ENCODE measurements at regions not wholly inside any gene's neighbourhood (a gene's known extent, or its start where the extent isn't known, plus 50 kb on each side); places are given as distances from the start of the nearest gene placed in this dataset.

DNA sequence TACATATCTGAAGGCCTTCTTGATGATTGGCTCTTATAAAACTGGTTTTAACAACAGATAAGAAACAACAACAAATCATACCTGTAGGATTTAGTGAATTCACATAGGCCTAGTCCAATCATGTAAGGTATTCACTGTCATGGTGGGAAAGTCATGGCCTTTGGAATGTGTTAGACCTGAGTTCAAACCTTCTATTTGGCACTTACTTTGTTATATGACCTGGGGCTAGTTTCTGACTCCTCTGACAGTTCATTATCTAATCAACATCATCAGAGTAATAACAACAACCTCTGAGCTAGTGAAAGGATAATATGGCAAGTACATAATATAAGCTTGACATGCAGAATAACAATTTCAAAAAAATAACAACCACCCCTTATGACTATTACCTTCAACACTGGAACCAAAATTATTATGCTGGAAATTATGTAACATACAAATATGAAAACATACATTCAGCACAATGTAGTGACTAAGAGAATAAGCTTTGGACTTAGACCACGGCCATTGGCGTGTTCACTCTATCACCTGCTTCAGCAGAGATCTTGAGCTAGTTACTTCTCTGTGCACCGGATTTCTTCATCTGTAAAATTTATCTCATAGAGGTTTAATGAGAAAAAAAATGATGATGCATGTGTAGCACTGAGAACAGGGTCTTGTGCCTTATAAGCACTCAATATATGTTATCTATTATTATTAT is 597.6 kb downstream of the LMO4 start:
- intact Hi-C loops (cut with micrococcal nuclease) = no loop called here
- no TSS peak for BruUV-seq (replicated peaks)
- Histone ChIP-seq H3K4me1 (ENCODE audit: insufficient read depth, low read length) (no peaks in the 10 kb centered on the region), H3K79me2 (ENCODE audit: low read length) (no peaks in the 10 kb centered on the region), H4K20me1 (ENCODE audit: low read length) (no peaks in the 10 kb centered on the region), H3K4me2 (ENCODE audit: low read length) (no peak overlapping the region), H3K36me3 (ENCODE audit: low read depth, low read length) (no peaks in the 10 kb centered on the region), H3K27ac (ENCODE audit: low read length) (no peak overlapping the region), H3K9ac (ENCODE audit: low read length) (no peak overlapping the region), H3K27me3 (ENCODE audit: low read length) (no peaks in the 10 kb centered on the region), H3K9me3 (ENCODE audit: low read length) (no peaks in the 10 kb centered on the region), H2AFZ (ENCODE audit: low read length) (no peak overlapping the region), H3K4me3 (ENCODE audit: low read length) (no peak overlapping the region), H3K9me2 (replicated peaks; ENCODE audit: low read length) (no peaks in the 10 kb centered on the region), H3F3A (ENCODE audit: low read length, unreplicated experiment) (no peaks in the 10 kb centered on the region)
- ChIA-PET POLR2A (ENCODE audit: unreplicated experiment) (no interaction called here), CTCF (no interaction called here)
- DNase-seq (no peak), ATAC-seq (no peak)
- TF ChIP-seq CTCF (conservative IDR thresholded peaks at IDR 0.05; ENCODE audit: low read depth, low read length) (no peak), EZH2phosphoT487 (IDR thresholded peaks at IDR 0.05; ENCODE audit: borderline replicate concordance, low read length) (no peak), EZH2 (IDR thresholded peaks at IDR 0.05; ENCODE audit: low read length, unreplicated experiment) (no peak)

- Histone ChIP-seq H3K4me3 (ENCODE audit: low read length) (no peak overlapping the region), H3K36me3 (ENCODE audit: low read depth, low read length) (no peaks in the 10 kb centered on the region), H3K4me2 (ENCODE audit: low read length) (no peak overlapping the region), H3K27me3 (ENCODE audit: low read length) (no peaks in the 10 kb centered on the region), H3K9me2 (replicated peaks; ENCODE audit: low read length) (no peaks in the 10 kb centered on the region), H2AFZ (ENCODE audit: low read length) (no peak overlapping the region), H3K4me1 (ENCODE audit: insufficient read depth, low read length) (no peaks in the 10 kb centered on the region), H3K27ac (ENCODE audit: low read length) (no peak overlapping the region), H3K9me3 (ENCODE audit: low read length) (no peaks in the 10 kb centered on the region), H4K20me1 (ENCODE audit: low read length) (no peaks in the 10 kb centered on the region), H3F3A (ENCODE audit: low read length, unreplicated experiment) (no peaks in the 10 kb centered on the region), H3K9ac (ENCODE audit: low read length) (no peak overlapping the region), H3K79me2 (ENCODE audit: low read length) (no peaks in the 10 kb centered on the region)
- no peak for ATAC-seq
- intact Hi-C loops (cut with micrococcal nuclease) = no loop called here
- ChIA-PET CTCF (no interaction called here), POLR2A (ENCODE audit: unreplicated experiment) (no interaction called here)
- BruUV-seq (replicated peaks) = no TSS peak
- DNase-seq = no peak
- TF ChIP-seq CTCF (conservative IDR thresholded peaks at IDR 0.05; ENCODE audit: low read depth, low read length) (no peak), EZH2 (IDR thresholded peaks at IDR 0.05; ENCODE audit: low read length, unreplicated experiment) (no peak), EZH2phosphoT487 (IDR thresholded peaks at IDR 0.05; ENCODE audit: borderline replicate concordance, low read length) (no peak)
Measured at GRCh38 chr1:87926921-87927320, 598.2 kb downstream of the LMO4 start.

DNA sequence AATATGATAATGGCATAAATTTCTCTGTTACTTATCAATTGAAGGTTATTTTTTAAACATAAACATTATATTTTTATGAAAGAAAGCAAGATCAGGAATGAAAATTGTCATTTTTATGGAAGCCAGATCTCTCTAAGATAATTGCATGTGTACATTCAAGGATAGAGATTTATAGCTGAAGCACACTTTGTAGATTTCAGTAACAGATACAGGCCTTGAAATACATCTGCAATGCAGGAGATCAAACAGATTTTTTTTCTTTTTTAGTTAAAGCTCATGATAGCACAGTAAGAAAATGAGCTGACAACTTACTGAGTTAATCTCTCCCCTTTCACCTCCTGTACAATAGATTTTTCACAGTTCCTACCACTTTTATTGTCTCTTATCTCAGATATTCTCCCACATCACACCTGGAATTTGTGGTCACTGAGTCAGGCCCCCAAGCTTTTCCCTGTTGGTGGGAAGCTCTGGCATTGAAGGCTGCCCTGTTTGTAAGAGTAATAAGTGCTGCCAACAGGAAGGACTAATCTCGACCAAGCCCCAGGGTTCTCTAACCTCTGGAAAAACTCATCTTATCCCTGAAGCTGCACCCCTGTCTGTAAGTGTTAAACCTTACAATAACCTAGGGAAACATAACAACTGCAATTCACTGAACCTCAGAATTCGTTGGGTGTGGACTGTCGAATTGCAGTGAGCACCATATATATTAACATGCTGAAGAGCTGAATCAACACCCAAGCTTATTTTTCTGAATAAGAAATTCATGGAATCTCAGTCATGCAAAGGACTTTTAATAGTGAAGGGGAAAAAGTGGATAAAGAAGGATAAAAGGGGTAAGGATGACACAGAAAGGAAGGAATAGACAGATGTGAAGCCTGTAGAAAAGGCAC is 599.0 kb downstream of the LMO4 start:
- H3K36me3 ChIP-seq (ENCODE audit: low read depth, low read length) = no peaks in the 10 kb centered on the region
- no peak overlapping the region for H3K27ac ChIP-seq (ENCODE audit: low read length)
- DNase-seq (peak; percentile 14), ATAC-seq (no peak)
- no peaks in the 10 kb centered on the region for H4K20me1 ChIP-seq (ENCODE audit: low read length)
- H3K4me1 ChIP-seq (ENCODE audit: insufficient read depth, low read length) = no peaks in the 10 kb centered on the region
- H2AFZ ChIP-seq (ENCODE audit: low read length) = no peak overlapping the region
- no peaks in the 10 kb centered on the region for H3F3A ChIP-seq (ENCODE audit: low read length, unreplicated experiment)
- no peak overlapping the region for H3K4me3 ChIP-seq (ENCODE audit: low read length)
- H3K27me3 ChIP-seq (ENCODE audit: low read length) = no peaks in the 10 kb centered on the region
- no peak overlapping the region for H3K9ac ChIP-seq (ENCODE audit: low read length)
- no peak overlapping the region for H3K4me2 ChIP-seq (ENCODE audit: low read length)
- TF ChIP-seq CTCF (conservative IDR thresholded peaks at IDR 0.05; ENCODE audit: low read depth, low read length) (no peak), EZH2 (IDR thresholded peaks at IDR 0.05; ENCODE audit: low read length, unreplicated experiment) (no peak), EZH2phosphoT487 (IDR thresholded peaks at IDR 0.05; ENCODE audit: borderline replicate concordance, low read length) (no peak)
- H3K79me2 ChIP-seq (ENCODE audit: low read length) = no peaks in the 10 kb centered on the region
- no TSS peak for BruUV-seq (replicated peaks)
- intact Hi-C loops (cut with micrococcal nuclease) = no loop called here
- ChIA-PET POLR2A (ENCODE audit: unreplicated experiment) (no interaction called here), CTCF (no interaction called here)
- H3K9me3 ChIP-seq (ENCODE audit: low read length) = no peaks in the 10 kb centered on the region
- no peaks in the 10 kb centered on the region for H3K9me2 ChIP-seq (replicated peaks; ENCODE audit: low read length)

Data from PC-3 (cell line).